HG02571 (cell line): ENCODE measurements at regions not wholly inside any gene's neighbourhood (a gene's known extent, or its start where the extent isn't known, plus 50 kb on each side); places are given as distances from the start of the nearest gene placed in this dataset.
A peak's percentile ranks its signal among the peaks of the same experiment; 100 is the strongest.
"Not testable (repeated sequence)": the region's sequence is repeated elsewhere in the genome, so short reads cannot be mapped to it uniquely, and the experiment has no call there.

Experiments used
- ATAC-seq: cut with Tn5 transposase; IDR thresholded peaks from one replicate; pipeline ENCODE4 v1.9.1; 2021; ENCODE audit warnings: mild to moderate bottlenecking, moderate library complexity; ENCODE audit not compliant: unreplicated experiment

DNA sequence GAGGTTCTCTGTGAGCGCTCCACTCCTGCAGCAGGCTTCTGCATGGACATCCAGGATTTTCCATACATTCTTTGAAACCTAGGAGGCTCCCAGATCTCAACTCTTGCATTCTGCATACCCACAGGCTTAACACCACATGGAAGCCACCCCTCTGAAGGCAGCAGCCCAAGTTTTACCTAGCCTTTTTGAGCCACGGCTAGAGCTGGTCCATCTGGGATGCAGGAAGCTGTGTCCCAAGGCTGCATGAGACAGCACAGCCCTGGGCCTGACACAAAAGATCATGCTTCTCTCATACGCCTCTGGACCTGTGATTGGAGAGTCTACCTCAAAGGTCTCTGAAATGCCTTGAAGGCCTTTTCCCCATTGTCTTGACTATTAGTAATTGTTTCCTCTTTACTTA, 53.6 kb upstream of the RPRM start:
- ATAC-seq: no peak

- ATAC-seq: not testable (repeated sequence)
These were observed 55.2 kb upstream of the RPRM start for GRCh38 chr2:153533803-153534202.

- ATAC-seq: not testable (repeated sequence)
These were observed 56.0 kb upstream of the RPRM start for GRCh38 chr2:153534590-153534989.

GRCh38 chr2:153536115-153536514, 57.6 kb upstream of the RPRM start:
- ATAC-seq: no peak

GRCh38 chr2:153538102-153538501, 59.5 kb upstream of the RPRM start:
- ATAC-seq: not testable (repeated sequence)

GRCh38 chr2:153543635-153544071, 65.1 kb upstream of the RPRM start:
- peak; percentile 72 for ATAC-seq

DNA sequence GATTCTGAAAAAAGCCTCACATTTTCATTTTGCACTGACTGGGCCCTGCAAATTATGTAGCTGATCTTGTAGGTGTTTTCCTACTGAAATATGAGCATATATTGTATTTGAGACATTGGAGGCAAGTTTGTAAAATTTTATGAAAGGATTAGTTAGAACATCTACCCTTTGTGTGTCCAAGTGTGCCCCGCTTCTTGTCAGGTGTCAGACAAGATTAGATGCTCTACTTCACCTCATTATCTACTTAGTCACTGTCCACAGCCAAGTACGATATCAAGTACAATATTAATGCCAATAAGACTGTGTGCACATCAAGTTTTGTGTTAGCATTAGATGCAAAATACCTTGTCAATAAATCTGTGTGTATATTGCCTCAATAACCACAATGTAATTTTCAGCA, 67.8 kb upstream of the RPRM start:
- ATAC-seq: no peak

GRCh38 chr2:153548536-153548935, 70.0 kb upstream of the RPRM start:
- ATAC-seq: no peak

DNA sequence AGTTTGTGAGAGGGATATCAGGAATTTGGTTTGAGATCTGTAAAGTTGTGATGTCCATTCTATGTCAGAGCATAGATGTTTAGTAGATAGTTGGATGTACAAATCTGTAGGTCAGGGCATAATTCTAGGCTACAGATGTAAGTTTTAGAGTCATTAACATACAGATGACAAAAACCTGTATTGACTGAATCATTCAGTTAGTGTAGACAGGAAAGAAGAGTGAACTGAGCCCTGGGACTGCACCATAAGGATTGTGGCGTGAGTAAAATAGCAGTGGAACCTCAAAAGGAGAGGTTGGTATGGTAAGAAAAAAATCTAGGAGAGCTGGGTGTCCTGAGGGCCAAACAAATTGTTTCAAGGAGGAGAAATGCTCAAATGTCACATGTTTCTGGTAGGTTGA, 73.1 kb upstream of the RPRM start:
- no peak for ATAC-seq

DNA sequence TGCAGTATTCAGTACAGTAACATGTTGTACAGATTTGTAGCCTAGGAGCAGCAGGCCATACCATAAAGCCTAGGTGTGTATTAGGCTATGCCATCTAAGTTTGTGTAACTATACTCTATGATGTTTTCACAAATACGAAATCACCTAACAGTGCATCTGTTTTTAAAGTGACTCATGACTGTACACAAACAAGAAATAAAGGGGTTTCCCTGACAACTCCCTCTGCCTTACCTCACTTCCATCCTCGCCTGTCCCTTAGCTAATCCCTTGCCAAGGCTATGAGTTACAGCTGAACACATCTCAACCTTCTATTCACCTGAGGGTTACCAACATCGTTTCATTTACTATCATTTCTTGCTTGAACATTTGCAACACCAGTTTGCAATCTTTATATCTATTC, 78.6 kb upstream of the RPRM start:
- ATAC-seq: no peak

GRCh38 chr2:153557714-153558113, 79.2 kb upstream of the RPRM start:
- no peak for ATAC-seq

GRCh38 chr2:153558247-153558646, 79.7 kb upstream of the RPRM start:
- ATAC-seq: no peak

- ATAC-seq: no peak
These were observed 88.8 kb upstream of the RPRM start for GRCh38 chr2:153567367-153567766.

- no peak for ATAC-seq
These were observed 89.5 kb upstream of the RPRM start for GRCh38 chr2:153568105-153568504.

GRCh38 chr2:153575171-153575853, 96.8 kb upstream of the RPRM start:
- no peak for ATAC-seq

DNA sequence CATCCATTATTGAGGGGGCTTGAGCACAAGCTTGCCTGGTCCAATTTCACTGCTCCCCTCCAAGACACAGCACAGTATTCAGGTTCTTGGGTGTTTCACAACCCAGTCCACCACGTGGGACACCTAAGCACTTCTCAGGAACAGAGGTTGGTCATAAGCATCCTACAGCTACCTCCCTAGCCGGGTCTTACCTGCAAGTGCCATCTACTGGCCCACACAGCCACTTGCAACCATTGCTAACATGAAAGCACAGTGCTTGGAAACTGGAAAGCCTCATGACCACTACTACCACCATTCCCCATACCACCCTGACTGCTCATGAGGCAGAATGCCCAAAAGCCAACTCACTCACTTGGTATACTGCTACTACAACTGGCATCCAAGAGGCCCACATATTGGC, 105.7 kb upstream of the RPRM start:
- ATAC-seq: no peak

DNA sequence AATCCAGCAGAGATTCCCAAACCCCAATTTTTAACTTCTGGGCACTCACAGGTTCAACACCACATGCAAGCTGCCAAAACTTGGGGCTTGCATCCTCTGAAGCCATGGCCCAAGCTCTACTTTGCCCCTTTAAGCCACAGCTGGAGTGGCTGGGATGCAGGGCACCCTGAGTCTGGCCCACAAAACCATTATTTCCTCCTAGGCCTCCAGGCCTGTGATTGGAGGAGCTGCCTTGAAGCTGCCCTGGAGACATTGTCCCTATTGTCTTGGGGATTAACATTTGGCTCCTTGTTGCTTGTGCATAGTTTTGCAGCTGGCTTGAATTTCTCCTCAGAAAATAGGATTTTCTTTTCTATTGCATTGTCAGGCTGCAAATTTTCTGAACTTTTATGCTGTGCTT, 109.8 kb upstream of the RPRM start:
- ATAC-seq: no peak

DNA sequence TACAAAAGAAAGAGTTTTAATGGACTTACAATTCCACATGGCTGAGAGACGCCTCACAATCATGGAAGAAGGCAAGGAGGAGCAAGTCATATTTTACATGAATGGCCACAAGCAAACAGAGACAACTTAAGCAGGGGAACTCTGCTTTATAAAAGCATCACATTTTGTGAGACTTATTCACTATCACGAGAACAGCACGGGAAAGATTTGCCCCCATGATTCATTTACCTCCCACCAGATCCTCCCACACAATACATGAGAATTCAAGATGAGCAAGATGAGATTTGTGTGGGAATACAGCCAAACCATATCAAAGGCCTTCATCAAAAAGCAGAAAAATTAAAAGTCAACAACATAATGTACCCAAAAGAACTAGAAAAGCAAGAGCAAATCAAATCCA, 111.0 kb upstream of the RPRM start:
- ATAC-seq: no peak

DNA sequence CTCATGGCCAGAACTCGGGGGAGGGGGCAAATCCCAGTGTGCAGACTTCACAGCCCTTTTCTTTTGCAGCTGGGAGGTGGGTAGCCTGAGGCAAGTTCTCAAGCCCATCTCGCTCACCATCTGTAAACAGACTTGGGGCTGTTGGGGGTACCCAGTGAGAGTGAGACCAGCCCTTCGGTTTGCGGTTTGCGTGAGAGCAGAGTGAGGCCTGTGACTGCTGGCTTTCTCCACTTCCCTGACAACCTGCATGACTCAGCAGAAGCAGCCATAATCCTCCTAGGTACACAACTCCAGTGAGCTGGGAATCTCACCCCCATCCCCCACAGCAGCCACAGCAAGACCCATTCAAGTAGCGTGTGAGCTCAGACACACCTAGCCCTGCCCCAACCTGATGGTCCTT, 114.5 kb upstream of the RPRM start:
- not testable (repeated sequence) for ATAC-seq

- ATAC-seq: no peak
These were observed 117.4 kb upstream of the RPRM start for GRCh38 chr2:153595939-153596338.

GRCh38 chr2:153601812-153602211, 123.2 kb upstream of the RPRM start:
- no peak for ATAC-seq

DNA sequence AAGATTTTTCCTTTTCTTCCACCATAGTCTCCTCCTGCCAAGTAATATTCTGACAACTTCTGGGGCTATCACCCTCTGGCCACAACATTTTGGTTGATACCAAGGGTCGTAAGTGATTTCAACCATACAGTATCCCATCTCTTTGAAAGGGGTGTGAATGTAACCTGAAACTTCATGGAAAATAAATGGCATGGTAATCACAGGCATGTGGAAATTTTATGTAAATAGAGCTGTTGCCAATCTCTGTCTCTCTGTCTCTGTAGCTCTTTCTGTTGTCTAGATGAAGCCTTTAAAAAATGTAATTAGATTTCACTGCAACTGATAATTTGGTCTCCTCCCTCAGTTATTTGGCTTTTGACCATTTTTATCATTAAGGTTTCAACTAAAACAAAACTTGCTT, 125.6 kb upstream of the RPRM start:
- no peak for ATAC-seq

DNA sequence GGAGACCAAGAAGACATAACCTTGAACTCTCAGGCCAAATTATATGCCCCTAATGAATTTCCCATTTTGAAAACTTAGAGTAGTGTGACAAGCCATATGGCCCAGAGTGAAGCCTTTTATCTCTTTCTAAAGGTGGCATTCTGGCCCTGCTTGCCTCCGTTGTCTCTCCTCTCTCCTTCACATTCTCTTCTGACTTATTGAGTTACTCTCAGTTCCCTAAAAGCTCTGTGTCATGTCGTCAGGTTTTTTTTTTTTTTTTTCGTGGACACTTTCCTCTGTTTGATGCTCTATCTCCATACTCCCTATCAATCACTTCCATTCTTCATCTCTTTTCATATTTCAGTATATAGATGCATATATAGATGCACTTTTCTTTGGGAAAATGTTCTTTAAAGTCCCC, 128.1 kb upstream of the RPRM start:
- ATAC-seq: no peak
